ENCODE measurements at regions not wholly inside any gene's neighbourhood (a gene's known extent, or its start where the extent isn't known, plus 50 kb on each side); places are given as distances from the start of the nearest gene placed in this dataset.

DNA sequence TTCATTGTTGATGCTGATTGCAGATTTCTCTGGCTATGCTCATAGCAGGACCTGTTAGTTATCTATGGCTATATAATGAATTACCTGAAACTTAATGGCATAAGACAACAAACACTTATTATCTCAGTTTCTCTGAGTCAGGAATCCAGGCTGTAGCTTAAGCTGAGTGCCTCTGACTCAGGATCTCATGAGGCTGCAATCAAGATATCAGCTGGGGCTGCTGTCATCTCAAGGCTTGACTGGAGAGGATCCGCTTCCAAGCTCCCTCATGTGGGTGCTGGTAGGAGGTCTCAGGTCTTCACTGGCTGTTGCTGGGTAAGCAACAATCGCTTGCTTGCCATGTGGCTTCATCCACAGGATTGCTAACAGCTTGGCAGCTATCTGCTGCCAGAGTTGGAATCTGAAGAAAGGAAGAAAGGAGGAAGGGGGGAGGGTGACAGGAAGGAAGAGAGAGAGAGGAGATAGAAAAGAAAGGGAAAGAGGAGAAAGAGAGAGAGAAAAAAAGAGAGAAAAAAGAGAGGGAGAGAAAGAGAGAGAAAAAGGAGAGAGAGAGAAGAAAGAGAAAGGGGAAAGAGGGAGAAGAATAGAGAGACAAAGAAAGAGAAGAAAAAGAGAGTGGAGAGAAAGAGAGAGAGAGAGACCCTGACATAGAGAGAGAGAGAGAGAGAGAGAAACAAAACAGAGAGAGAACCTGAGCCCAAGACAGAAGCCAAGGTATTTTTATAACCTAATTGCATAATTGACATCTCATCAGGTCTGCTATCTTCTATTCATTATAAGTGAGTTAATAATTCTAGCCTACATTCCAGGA, 579.0 kb upstream of the BTBD3 start:
- TF ChIP-seq, protein P1, sequence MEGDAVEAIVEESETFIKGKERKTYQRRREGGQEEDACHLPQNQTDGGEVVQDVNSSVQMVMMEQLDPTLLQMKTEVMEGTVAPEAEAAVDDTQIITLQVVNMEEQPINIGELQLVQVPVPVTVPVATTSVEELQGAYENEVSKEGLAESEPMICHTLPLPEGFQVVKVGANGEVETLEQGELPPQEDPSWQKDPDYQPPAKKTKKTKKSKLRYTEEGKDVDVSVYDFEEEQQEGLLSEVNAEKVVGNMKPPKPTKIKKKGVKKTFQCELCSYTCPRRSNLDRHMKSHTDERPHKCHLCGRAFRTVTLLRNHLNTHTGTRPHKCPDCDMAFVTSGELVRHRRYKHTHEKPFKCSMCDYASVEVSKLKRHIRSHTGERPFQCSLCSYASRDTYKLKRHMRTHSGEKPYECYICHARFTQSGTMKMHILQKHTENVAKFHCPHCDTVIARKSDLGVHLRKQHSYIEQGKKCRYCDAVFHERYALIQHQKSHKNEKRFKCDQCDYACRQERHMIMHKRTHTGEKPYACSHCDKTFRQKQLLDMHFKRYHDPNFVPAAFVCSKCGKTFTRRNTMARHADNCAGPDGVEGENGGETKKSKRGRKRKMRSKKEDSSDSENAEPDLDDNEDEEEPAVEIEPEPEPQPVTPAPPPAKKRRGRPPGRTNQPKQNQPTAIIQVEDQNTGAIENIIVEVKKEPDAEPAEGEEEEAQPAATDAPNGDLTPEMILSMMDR (IDR thresholded peaks at IDR 0.05; ENCODE audit: low read depth, low read length), result no peak
- TF ChIP-seq EZH2phosphoT487 (IDR thresholded peaks at IDR 0.05; ENCODE audit: low read depth), result no peak

Data from OCI-LY3 (cell line).